ENCODE measurements at regions not wholly inside any gene's neighbourhood (a gene's known extent, or its start where the extent isn't known, plus 50 kb on each side); places are given as distances from the start of the nearest gene placed in this dataset.

DNA sequence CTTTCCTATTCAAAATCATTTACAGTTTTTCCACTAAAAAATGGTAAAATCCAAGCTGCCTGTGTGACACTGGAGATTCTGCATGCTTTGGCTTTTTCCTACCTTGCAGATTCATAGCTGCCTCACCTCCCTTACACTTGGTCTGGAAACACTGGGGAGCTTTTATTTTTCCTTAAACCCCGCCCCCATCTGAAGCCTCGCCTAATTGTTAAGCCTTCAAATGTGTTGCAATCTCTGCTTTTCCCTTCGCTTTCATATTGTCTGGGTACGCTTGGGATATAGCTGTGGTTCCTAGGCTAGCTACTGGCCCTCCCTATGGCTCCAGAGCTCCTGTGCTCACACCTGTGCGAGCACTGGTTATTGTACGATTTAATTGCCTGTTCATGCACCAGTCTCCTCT lies 942.4 kb upstream of the GYPC start:
- intact Hi-C loops (cut with DNase I), result no loop called here
- peaks cover 0 to 6% (median 0%) of the 10 kb centered on the region in 11 donors for H3K9me3 ChIP-seq
- no peaks in the 10 kb centered on the region for H3K4me1 ChIP-seq
- H3K36me3 ChIP-seq, result no peaks in the 10 kb centered on the region
- ATAC-seq, result no peak
- no peaks in the 10 kb centered on the region for H3K27me3 ChIP-seq
- H3K27ac ChIP-seq, result no peak overlapping the region
- no peak for TF ChIP-seq CTCF (IDR thresholded peaks at IDR 0.05)
- 87 to 89% methylated on average over 6 of the region's 6 CpGs for WGBS, 2 donors
- H3K4me3 ChIP-seq, result no peak overlapping the region
- DNase-seq, result no peak

- Histone ChIP-seq H3K4me1 (no peaks in the 10 kb centered on the region), H3K27ac (no peak overlapping the region), H3K27me3 (no peaks in the 10 kb centered on the region), H3K9me3 (no peaks in the 10 kb centered on the region), H3K4me3 (no peak overlapping the region), H3K36me3 (no peaks in the 10 kb centered on the region)
- 85 to 86% methylated on average over 14 of the region's 14 CpGs for WGBS, 2 donors
- DNase-seq (no peak), ATAC-seq (no peak)
- intact Hi-C loops (cut with DNase I), result no loop called here
- no peak for TF ChIP-seq CTCF (IDR thresholded peaks at IDR 0.05)
Observed at GRCh38 chr2:125721072-125721721, 934.8 kb upstream of the GYPC start.

DNA sequence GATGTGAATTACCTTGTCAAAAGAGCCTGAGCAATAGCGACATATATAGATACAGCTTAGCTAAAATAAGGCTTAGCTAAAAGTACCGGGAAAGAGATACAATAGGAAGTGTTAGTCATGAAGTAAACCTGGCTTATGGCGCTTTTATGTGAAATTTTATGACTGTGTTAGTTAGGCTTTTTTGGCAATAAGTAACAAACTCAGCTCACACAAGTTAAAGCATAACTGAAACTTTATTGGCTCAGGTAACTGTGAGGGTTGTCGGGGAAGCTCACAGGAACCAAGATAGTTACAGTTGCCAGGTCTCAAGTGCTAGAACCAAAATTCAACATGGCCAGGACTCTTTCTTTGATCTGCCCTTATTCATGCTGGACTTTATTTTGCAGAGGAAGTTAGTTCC lies 925.0 kb upstream of the GYPC start:
- Histone ChIP-seq H3K4me1 (no peaks in the 10 kb centered on the region), H3K9me3 (peaks cover 0 to 28% (median 0%) of the 10 kb centered on the region in 11 donors), H3K27ac (no peak overlapping the region), H3K36me3 (no peaks in the 10 kb centered on the region), H3K4me3 (no peak overlapping the region), H3K27me3 (no peaks in the 10 kb centered on the region)
- WGBS, 2 donors, result 87% methylated on average over 4 of the region's 4 CpGs
- intact Hi-C loops (cut with DNase I), result no loop called here
- no peak for ATAC-seq
- TF ChIP-seq CTCF (IDR thresholded peaks at IDR 0.05), result no peak
- DNase-seq, result no peak

GRCh38 chr2:125736306-125736705 lies 919.7 kb upstream of the GYPC start:
- intact Hi-C loops (cut with DNase I), result no loop called here
- 78 to 79% methylated on average over 1 of the region's 1 CpG for WGBS, 2 donors

More at GRCh38 chr2:125736306-125736705, 919.7 kb upstream of the GYPC start:
- Histone ChIP-seq H3K4me1 (no peaks in the 10 kb centered on the region), H3K27me3 (no peaks in the 10 kb centered on the region), H3K27ac (no peak overlapping the region), H3K36me3 (no peaks in the 10 kb centered on the region), H3K4me3 (no peak overlapping the region), H3K9me3 (peaks cover 0 to 35% (median 8%) of the 10 kb centered on the region in 11 donors)
- ATAC-seq, result no peak
- no peak for DNase-seq
- TF ChIP-seq CTCF (IDR thresholded peaks at IDR 0.05), result no peak
